Activated naive CD8-positive, alpha-beta T cell treated with anti-CD3 and anti-CD28 coated beads, Interleukin-2, amount 50 U/mL, for 24 hours (primary cell): ENCODE measurements at regions not wholly inside any gene's neighbourhood (a gene's known extent, or its start where the extent isn't known, plus 50 kb on each side); places are given as distances from the start of the nearest gene placed in this dataset.

ENCODE experiments used
- ATAC-seq: fragments of 150-1000 bp; cut with Tn5 transposase; one replicate; pipeline ENCODE4 v1.10.0; 2021
- DNase-seq: peaks from one replicate; pipeline ENCODE4 v3.0.0; 2021
- H3K27ac Mint-ChIP-seq: one replicate; pipeline ENCODE4 v1.8.0; 2021; ENCODE audit warnings: mild to moderate bottlenecking, mixed read lengths
- H3K27me3 Mint-ChIP-seq: one replicate; pipeline ENCODE4 v1.8.0; 2021; ENCODE audit warnings: mixed read lengths
- H3K36me3 Mint-ChIP-seq: one replicate; pipeline ENCODE4 v1.8.0; 2021; ENCODE audit warnings: low read depth, mixed read lengths
- H3K4me1 Mint-ChIP-seq: one replicate; pipeline ENCODE4 v1.8.0; 2021; ENCODE audit warnings: mixed read lengths
- H3K4me3 Mint-ChIP-seq: one replicate; pipeline ENCODE4 v1.8.0; 2021; ENCODE audit warnings: mild to moderate bottlenecking, moderate library complexity, mixed read lengths
- H3K9me3 Mint-ChIP-seq: one replicate; pipeline ENCODE4 v1.8.0; 2021; ENCODE audit warnings: mixed read lengths

- no peaks in the 10 kb centered on the region for H3K4me1 Mint-ChIP-seq
- peaks cover 36% of the 10 kb centered on the region for H3K27me3 Mint-ChIP-seq
- ATAC-seq (no peak), DNase-seq (no peak)
- H3K36me3 Mint-ChIP-seq, result no peaks in the 10 kb centered on the region
- H3K9me3 Mint-ChIP-seq, result no peaks in the 10 kb centered on the region
- no peak overlapping the region for H3K4me3 Mint-ChIP-seq
- no peak overlapping the region for H3K27ac Mint-ChIP-seq
These were observed 74.6 kb downstream of the FEM1C start for GRCh38 chr5:115469904-115470516.

GRCh38 chr5:115467628-115468027 lies 76.9 kb downstream of the FEM1C start:
- Mint-ChIP-seq H3K36me3 (no peaks in the 10 kb centered on the region), H3K4me1 (peaks cover 4% of the 10 kb centered on the region), H3K27ac (no peak overlapping the region), H3K27me3 (peaks cover 37% of the 10 kb centered on the region), H3K9me3 (no peaks in the 10 kb centered on the region), H3K4me3 (no peak overlapping the region)
- ATAC-seq, result no peak
- no peak for DNase-seq

- no peak for DNase-seq
- no peak for ATAC-seq
- Mint-ChIP-seq H3K9me3 (no peaks in the 10 kb centered on the region), H3K27me3 (peaks cover 36% of the 10 kb centered on the region), H3K27ac (no peak overlapping the region), H3K4me3 (no peak overlapping the region), H3K36me3 (no peaks in the 10 kb centered on the region), H3K4me1 (peaks cover 4% of the 10 kb centered on the region)
These were observed 79.1 kb downstream of the FEM1C start for GRCh38 chr5:115465431-115465830.

- no peak overlapping the region for H3K4me3 Mint-ChIP-seq
- peaks cover 34% of the 10 kb centered on the region for H3K27me3 Mint-ChIP-seq
- no peak for ATAC-seq
- H3K9me3 Mint-ChIP-seq, result no peaks in the 10 kb centered on the region
- no peak overlapping the region for H3K27ac Mint-ChIP-seq
- no peak for DNase-seq
- H3K4me1 Mint-ChIP-seq, result peaks cover 4% of the 10 kb centered on the region
- H3K36me3 Mint-ChIP-seq, result no peaks in the 10 kb centered on the region
These were observed 80.6 kb downstream of the FEM1C start for GRCh38 chr5:115463983-115464382.

GRCh38 chr5:115461506-115462290 lies 82.9 kb downstream of the FEM1C start:
- peak; percentile 26 for DNase-seq
- H3K4me3 Mint-ChIP-seq, result peak overlapping the region; percentile 16
- peak; percentile 93 for ATAC-seq
- H3K9me3 Mint-ChIP-seq, result no peaks in the 10 kb centered on the region
- H3K36me3 Mint-ChIP-seq, result no peaks in the 10 kb centered on the region
- peak overlapping the region; percentile 88 for H3K27ac Mint-ChIP-seq
- peaks cover 21% of the 10 kb centered on the region for H3K27me3 Mint-ChIP-seq
- peaks cover 4% of the 10 kb centered on the region for H3K4me1 Mint-ChIP-seq

GRCh38 chr5:115461093-115461492 lies 83.5 kb downstream of the FEM1C start:
- peaks cover 4% of the 10 kb centered on the region for H3K4me1 Mint-ChIP-seq
- peak overlapping the region; percentile 16 for H3K4me3 Mint-ChIP-seq
- peaks cover 21% of the 10 kb centered on the region for H3K27me3 Mint-ChIP-seq

GRCh38 chr5:115460472-115460871 lies 84.1 kb downstream of the FEM1C start:
- ATAC-seq, result peak; percentile 58
- Mint-ChIP-seq H3K4me3 (no peak overlapping the region), H3K4me1 (peaks cover 4% of the 10 kb centered on the region), H3K9me3 (no peaks in the 10 kb centered on the region), H3K27ac (no peak overlapping the region), H3K36me3 (no peaks in the 10 kb centered on the region), H3K27me3 (peaks cover 19% of the 10 kb centered on the region)
- DNase-seq, result peak; percentile 11

More at GRCh38 chr5:115461093-115461492, 83.5 kb downstream of the FEM1C start:
- Mint-ChIP-seq H3K36me3 (no peaks in the 10 kb centered on the region), H3K9me3 (no peaks in the 10 kb centered on the region), H3K27ac (peak overlapping the region; percentile 88)
- DNase-seq (no peak), ATAC-seq (no peak)

- Mint-ChIP-seq H3K4me3 (no peak overlapping the region), H3K27ac (no peak overlapping the region), H3K36me3 (no peaks in the 10 kb centered on the region), H3K4me1 (peaks cover 4% of the 10 kb centered on the region), H3K27me3 (peaks cover 15% of the 10 kb centered on the region), H3K9me3 (no peaks in the 10 kb centered on the region)
- ATAC-seq (no peak), DNase-seq (no peak)
These were observed 84.7 kb downstream of the FEM1C start for GRCh38 chr5:115459855-115460341.

- H3K9me3 Mint-ChIP-seq, result no peaks in the 10 kb centered on the region
- no peak overlapping the region for H3K4me3 Mint-ChIP-seq
- peaks cover 8% of the 10 kb centered on the region for H3K27me3 Mint-ChIP-seq
- DNase-seq (no peak), ATAC-seq (no peak)
- no peak overlapping the region for H3K27ac Mint-ChIP-seq
- no peaks in the 10 kb centered on the region for H3K36me3 Mint-ChIP-seq
- no peaks in the 10 kb centered on the region for H3K4me1 Mint-ChIP-seq
These were observed 86.2 kb downstream of the FEM1C start for GRCh38 chr5:115458416-115458815.

GRCh38 chr5:115458003-115458409 lies 86.6 kb downstream of the FEM1C start:
- Mint-ChIP-seq H3K4me1 (no peaks in the 10 kb centered on the region), H3K36me3 (no peaks in the 10 kb centered on the region), H3K4me3 (no peak overlapping the region), H3K27ac (no peak overlapping the region), H3K27me3 (peaks cover 8% of the 10 kb centered on the region), H3K9me3 (no peaks in the 10 kb centered on the region)
- no peak for ATAC-seq
- DNase-seq, result no peak

- H3K4me3 Mint-ChIP-seq, result no peak overlapping the region
- H3K4me1 Mint-ChIP-seq, result no peaks in the 10 kb centered on the region
- DNase-seq, result no peak
- H3K9me3 Mint-ChIP-seq, result no peaks in the 10 kb centered on the region
- ATAC-seq, result no peak
- peaks cover 8% of the 10 kb centered on the region for H3K27me3 Mint-ChIP-seq
- H3K36me3 Mint-ChIP-seq, result no peaks in the 10 kb centered on the region
- H3K27ac Mint-ChIP-seq, result no peak overlapping the region
These were observed 87.0 kb downstream of the FEM1C start for GRCh38 chr5:115457571-115457970.

GRCh38 chr5:115456539-115457040 lies 88.0 kb downstream of the FEM1C start:
- Mint-ChIP-seq H3K4me1 (no peaks in the 10 kb centered on the region), H3K4me3 (no peak overlapping the region), H3K9me3 (no peaks in the 10 kb centered on the region), H3K36me3 (no peaks in the 10 kb centered on the region), H3K27ac (no peak overlapping the region), H3K27me3 (peaks cover 4% of the 10 kb centered on the region)
- DNase-seq (no peak), ATAC-seq (no peak)

GRCh38 chr5:115456056-115456455 lies 88.5 kb downstream of the FEM1C start:
- peaks cover 4% of the 10 kb centered on the region for H3K27me3 Mint-ChIP-seq
- H3K4me1 Mint-ChIP-seq, result no peaks in the 10 kb centered on the region
- no peak overlapping the region for H3K4me3 Mint-ChIP-seq
- ATAC-seq, result no peak
- H3K27ac Mint-ChIP-seq, result no peak overlapping the region
- no peaks in the 10 kb centered on the region for H3K36me3 Mint-ChIP-seq
- DNase-seq, result no peak
- H3K9me3 Mint-ChIP-seq, result no peaks in the 10 kb centered on the region

GRCh38 chr5:115455301-115455707 lies 89.3 kb downstream of the FEM1C start:
- DNase-seq (no peak), ATAC-seq (no peak)
- Mint-ChIP-seq H3K4me3 (no peak overlapping the region), H3K36me3 (no peaks in the 10 kb centered on the region), H3K4me1 (no peaks in the 10 kb centered on the region), H3K9me3 (no peaks in the 10 kb centered on the region), H3K27me3 (peaks cover 4% of the 10 kb centered on the region), H3K27ac (no peak overlapping the region)
